D721Med (cell line): ENCODE measurements at regions not wholly inside any gene's neighbourhood (a gene's known extent, or its start where the extent isn't known, plus 50 kb on each side); places are given as distances from the start of the nearest gene placed in this dataset.
A peak's percentile ranks its signal among the peaks of the same experiment; 100 is the strongest.

Experiments used
- DNase-seq: peaks from one replicate; pipeline ENCODE4 v3.0.0; 2011; ENCODE audit warnings: low spot score; ENCODE audit not compliant: insufficient read length
- FAIRE-seq: peaks from 2 replicates; lab custom pipeline; 2011; peaks lifted over from hg19 to GRCh38; lab: Jason Lieb, UNC
- TF ChIP-seq, protein P1 (sequence below): IDR thresholded peaks from 2 replicates; pipeline ENCODE4 v1.5.1; 2012; ENCODE audit warnings: mild to moderate bottlenecking, control low read depth; ENCODE audit not compliant: insufficient read depth; ENCODE audit errors: missing control alignments

DNA sequence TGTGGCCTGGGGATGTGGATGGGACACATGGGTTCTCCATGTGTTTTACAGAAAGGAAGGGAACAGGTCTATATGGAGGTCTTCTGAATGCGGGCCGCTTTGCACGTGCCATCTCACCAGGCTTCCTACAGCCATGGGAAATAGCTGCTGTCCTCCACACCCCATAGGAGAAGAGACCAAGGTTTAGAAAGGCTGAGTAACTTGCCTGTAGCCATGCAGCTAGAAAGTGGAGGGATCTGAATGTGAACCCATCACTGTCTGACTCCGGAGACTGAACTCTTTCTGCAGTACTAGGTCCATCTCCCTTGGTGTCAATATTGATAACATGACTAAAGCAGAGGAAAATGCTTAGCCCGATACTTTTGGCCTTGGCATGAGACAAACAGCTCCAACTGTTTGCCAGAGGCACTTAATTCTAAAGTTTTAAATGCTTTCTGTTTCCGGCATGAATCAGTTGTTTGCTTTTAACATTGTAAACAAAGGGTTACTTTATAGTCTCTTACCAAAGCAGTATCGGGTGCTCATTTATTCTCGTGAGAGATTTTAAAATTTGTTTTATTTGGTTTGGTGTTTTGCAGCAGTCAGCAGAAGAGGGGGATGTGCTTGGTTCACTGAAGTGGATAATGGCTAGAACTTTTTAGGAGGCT lies 64.8 kb upstream of the LOXL4 start:
- TF ChIP-seq, protein P1, sequence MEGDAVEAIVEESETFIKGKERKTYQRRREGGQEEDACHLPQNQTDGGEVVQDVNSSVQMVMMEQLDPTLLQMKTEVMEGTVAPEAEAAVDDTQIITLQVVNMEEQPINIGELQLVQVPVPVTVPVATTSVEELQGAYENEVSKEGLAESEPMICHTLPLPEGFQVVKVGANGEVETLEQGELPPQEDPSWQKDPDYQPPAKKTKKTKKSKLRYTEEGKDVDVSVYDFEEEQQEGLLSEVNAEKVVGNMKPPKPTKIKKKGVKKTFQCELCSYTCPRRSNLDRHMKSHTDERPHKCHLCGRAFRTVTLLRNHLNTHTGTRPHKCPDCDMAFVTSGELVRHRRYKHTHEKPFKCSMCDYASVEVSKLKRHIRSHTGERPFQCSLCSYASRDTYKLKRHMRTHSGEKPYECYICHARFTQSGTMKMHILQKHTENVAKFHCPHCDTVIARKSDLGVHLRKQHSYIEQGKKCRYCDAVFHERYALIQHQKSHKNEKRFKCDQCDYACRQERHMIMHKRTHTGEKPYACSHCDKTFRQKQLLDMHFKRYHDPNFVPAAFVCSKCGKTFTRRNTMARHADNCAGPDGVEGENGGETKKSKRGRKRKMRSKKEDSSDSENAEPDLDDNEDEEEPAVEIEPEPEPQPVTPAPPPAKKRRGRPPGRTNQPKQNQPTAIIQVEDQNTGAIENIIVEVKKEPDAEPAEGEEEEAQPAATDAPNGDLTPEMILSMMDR = no peak
- DNase-seq = no peak
- FAIRE-seq = no peak

DNA sequence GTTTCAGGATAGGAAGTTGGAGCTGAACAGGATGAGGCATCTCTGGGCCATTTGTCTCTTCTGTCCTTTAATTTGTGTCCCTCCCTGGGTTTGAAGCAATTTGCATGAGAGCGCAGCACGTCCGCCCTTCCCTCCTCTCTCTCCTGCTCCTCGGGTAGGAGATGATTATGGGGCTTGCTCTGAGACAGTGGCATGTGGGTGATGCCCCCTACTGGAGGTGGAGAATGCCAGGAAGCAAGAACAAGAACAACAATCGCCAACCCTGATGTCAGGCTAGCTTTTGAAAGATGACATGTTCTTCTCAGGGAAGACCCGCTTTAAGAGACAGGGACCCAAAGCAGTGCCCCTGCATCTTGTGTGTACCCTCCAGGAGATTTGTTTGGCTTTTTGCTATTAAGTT lies 63.9 kb upstream of the LOXL4 start:
- DNase-seq = no peak
- TF ChIP-seq, protein P1 = peak; percentile 60
- no peak for FAIRE-seq

- FAIRE-seq (no peak), DNase-seq (no peak)
- TF ChIP-seq, protein P1 = no peak
Measured at GRCh38 chr10:98330987-98331386, 63.0 kb upstream of the LOXL4 start.

GRCh38 chr10:98328640-98329039 lies 60.6 kb upstream of the LOXL4 start:
- FAIRE-seq = no peak
- TF ChIP-seq, protein P1 = no peak
- no peak for DNase-seq

- TF ChIP-seq, protein P1 = no peak
- FAIRE-seq (no peak), DNase-seq (no peak)
Measured at GRCh38 chr10:98328163-98328562, 60.2 kb upstream of the LOXL4 start.

- TF ChIP-seq, protein P1 = no peak
- FAIRE-seq (no peak), DNase-seq (no peak)
Measured at GRCh38 chr10:98326621-98327027, 58.6 kb upstream of the LOXL4 start.
